SK-N-MC (cell line): ENCODE measurements at regions not wholly inside any gene's neighbourhood (a gene's known extent, or its start where the extent isn't known, plus 50 kb on each side); places are given as distances from the start of the nearest gene placed in this dataset.

ENCODE experiments used
- EZH2 ChIP-seq: fragments of 200-600 bp; sonication (generic); IDR thresholded peaks from one replicate; pipeline ENCODE4 v1.6.1; 2017; ENCODE audit warnings: antibody characterized with exemption
- POLR2AphosphoS5 ChIP-seq: IDR thresholded peaks from 2 replicates; pipeline ENCODE4 v1.6.1; 2012; ENCODE audit warnings: mild to moderate bottlenecking, low read depth, low read length, borderline replicate concordance

- TF ChIP-seq EZH2: no peak
- TF ChIP-seq POLR2AphosphoS5: no peak
These were observed 399.0 kb upstream of the CNTN5 start for GRCh38 chr11:98621767-98622166.
